Neutrophil (primary cell): ENCODE measurements at regions not wholly inside any gene's neighbourhood (a gene's known extent, or its start where the extent isn't known, plus 50 kb on each side); places are given as distances from the start of the nearest gene placed in this dataset.
"Not testable (repeated sequence)": the region's sequence is repeated elsewhere in the genome, so short reads cannot be mapped to it uniquely, and the experiment has no call there.

ENCODE experiments used
- H3K27ac ChIP-seq: fragments of 200-600 bp; sonication (generic); 2 replicates; pipeline ENCODE4 v1.5.1; 2016; ENCODE audit warnings: mild to moderate bottlenecking, moderate library complexity
- H3K27me3 ChIP-seq: fragments of 200-600 bp; sonication (generic); 2 replicates; pipeline ENCODE4 v1.6.0; 2016; ENCODE audit warnings: mild to moderate bottlenecking
- H3K36me3 ChIP-seq: fragments of 200-600 bp; sonication (generic); 2 replicates; pipeline ENCODE4 v1.5.1; 2017
- H3K4me1 ChIP-seq, 2 experiments: fragments of 200-600 bp in 1 of 2; sonication (generic) in 1 of 2; 1 replicate in 1 of 2; 2 replicates in 1 of 2; pipeline versions ENCODE4 v1.5.1 to v1.6.1; 2013 to 2016; ENCODE audit warnings: low read depth in 1 of 2, low read length in 1 of 2, mild to moderate bottlenecking in 1 of 2, moderate library complexity in 1 of 2; ENCODE audit not compliant: control insufficient read depth in 1 of 2, insufficient read depth in 1 of 2
- H3K4me3 ChIP-seq, 2 experiments: fragments of 200-600 bp in 1 of 2; sonication (generic) in 1 of 2; 1 replicate in 1 of 2; 2 replicates in 1 of 2; pipeline ENCODE4 v1.5.1; 2013 to 2016; ENCODE audit warnings: low read depth in 1 of 2, low read length in 1 of 2, mild to moderate bottlenecking in 1 of 2, moderate library complexity in 1 of 2
- H3K9me3 ChIP-seq: fragments of 200-600 bp; sonication (generic); 2 replicates; pipeline ENCODE4 v1.5.1; 2016
- CTCF ChIP-seq: fragments of 200-600 bp; sonication (generic); IDR thresholded peaks from 2 replicates; pipeline ENCODE4 v1.5.1; 2016; ENCODE audit warnings: antibody characterized with exemption

DNA sequence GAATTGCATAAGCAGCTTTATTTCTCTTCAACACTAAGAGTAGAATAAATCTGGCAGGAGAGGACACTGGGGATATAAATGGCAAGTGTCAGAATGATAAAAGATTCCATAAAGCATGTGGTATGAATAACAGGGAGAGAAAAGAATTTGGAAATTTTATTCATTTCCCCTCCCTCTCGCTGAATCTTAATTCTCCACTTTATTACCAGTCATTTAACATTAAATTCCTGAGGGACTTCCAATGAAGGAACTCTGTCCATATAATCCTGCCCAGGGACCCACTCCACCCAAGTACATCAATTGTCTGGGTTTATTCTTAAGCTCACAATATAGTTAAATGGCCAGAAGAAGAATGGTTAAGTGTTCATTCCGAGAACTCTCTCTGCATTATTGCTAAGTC, 197.7 kb upstream of the MGAT5 start:
- Histone ChIP-seq H3K27me3 (no peaks in the 10 kb centered on the region), H3K36me3 (no peaks in the 10 kb centered on the region), H3K4me3 (no peak overlapping the region), H3K9me3 (no peaks in the 10 kb centered on the region), H3K27ac (no peak overlapping the region), H3K4me1 (no peaks in the 10 kb centered on the region)
- TF ChIP-seq CTCF: no peak

- not testable (repeated sequence) for H3K36me3 ChIP-seq, H3K27ac ChIP-seq, H3K9me3 ChIP-seq, H3K4me1 ChIP-seq, H3K4me3 ChIP-seq, H3K27me3 ChIP-seq
Observed at GRCh38 chr2:134061066-134061465, 192.8 kb upstream of the MGAT5 start.

DNA sequence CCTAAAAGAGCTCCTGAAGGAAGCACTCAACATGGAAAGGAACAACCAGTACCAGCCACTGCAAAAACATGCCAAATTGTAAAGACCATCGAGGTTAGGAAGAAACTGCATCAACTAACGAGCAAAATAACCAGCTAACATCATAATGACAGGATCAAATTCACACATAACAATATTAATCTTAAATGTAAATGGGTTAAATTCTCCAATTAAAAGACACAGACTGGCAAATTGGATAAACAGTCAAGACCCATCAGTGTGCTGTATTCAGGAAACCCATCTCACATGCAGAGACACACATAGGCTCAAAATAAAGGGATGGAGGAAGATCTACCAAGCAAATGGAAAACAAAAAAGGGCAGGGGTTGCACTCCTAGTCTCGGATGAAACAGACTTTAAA, 191.6 kb upstream of the MGAT5 start:
- H3K9me3 ChIP-seq, H3K27ac ChIP-seq, H3K36me3 ChIP-seq, H3K4me3 ChIP-seq, H3K4me1 ChIP-seq, H3K27me3 ChIP-seq: not testable (repeated sequence)

DNA sequence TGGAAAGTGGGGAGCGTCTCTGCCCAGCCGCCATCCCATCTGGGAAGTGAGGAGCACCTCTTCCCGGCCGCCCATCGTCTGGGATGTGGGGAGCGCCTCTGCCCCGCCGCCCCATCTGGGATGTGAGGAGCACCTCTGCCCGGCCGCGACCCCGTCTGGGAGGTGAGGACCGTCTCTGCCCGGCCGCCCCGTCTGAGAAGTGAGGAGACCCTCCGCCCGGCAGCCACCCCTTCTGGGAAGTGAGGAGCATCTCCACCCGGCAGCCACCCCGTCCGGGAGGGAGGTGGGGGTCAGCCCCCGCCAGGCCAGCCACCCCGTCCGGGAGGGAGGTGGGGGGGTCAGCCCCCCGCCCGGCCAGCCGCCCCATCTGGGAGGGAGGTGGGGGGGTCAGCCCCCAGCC, 190.0 kb upstream of the MGAT5 start:
- not testable (repeated sequence) for H3K9me3 ChIP-seq, H3K27ac ChIP-seq, H3K4me1 ChIP-seq, H3K4me3 ChIP-seq, H3K36me3 ChIP-seq, H3K27me3 ChIP-seq

DNA sequence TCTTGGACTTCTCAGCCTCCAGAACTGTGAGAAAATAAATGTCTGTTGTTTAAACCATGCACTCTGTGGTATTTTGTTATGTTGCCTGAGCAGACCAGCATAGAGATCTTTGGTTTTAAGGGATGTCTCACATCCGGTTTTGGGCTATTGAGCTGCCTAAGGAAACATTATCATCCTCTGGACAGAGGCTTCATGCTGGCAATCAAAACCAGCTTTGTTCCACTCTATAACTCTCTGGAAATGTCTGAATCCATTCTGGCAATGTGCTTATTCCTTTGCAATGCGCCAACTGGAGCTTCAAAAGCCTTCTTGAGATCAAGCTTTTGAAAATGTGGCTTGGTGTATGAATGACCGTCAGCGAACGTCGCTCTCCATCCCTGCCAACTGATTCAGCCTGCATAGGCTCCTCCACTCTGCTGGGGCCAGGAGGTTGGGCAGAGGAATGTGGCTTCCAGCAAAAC, 183.6 kb upstream of the MGAT5 start:
- no peak overlapping the region for H3K27ac ChIP-seq
- no peak for TF ChIP-seq CTCF
- no peak overlapping the region for H3K4me3 ChIP-seq
- no peaks in the 10 kb centered on the region for H3K9me3 ChIP-seq
- no peaks in the 10 kb centered on the region for H3K27me3 ChIP-seq
- H3K36me3 ChIP-seq: no peaks in the 10 kb centered on the region
- no peaks in the 10 kb centered on the region for H3K4me1 ChIP-seq

DNA sequence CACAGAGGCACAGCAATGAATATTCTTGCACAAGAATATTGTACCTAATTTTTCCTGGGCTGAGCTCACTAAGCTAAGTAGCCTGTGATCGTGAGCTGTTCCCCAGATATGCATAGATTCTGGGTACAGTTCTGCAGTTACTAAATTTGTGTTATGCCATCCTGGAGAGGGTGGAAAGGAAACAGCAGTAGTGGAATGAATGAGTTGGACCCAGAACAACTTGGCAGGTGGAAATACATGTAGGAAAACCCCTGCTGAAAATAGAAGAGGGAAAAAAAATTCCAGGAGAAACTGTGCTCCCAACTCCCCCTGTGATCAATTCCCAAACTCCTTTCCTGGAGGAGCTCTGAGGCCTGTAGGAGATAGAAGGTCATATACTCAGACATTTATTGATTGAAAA, 181.5 kb upstream of the MGAT5 start:
- Histone ChIP-seq H3K27me3 (no peaks in the 10 kb centered on the region), H3K4me3 (no peak overlapping the region), H3K9me3 (no peaks in the 10 kb centered on the region), H3K27ac (no peak overlapping the region), H3K4me1 (no peaks in the 10 kb centered on the region), H3K36me3 (no peaks in the 10 kb centered on the region)
- TF ChIP-seq CTCF: no peak

DNA sequence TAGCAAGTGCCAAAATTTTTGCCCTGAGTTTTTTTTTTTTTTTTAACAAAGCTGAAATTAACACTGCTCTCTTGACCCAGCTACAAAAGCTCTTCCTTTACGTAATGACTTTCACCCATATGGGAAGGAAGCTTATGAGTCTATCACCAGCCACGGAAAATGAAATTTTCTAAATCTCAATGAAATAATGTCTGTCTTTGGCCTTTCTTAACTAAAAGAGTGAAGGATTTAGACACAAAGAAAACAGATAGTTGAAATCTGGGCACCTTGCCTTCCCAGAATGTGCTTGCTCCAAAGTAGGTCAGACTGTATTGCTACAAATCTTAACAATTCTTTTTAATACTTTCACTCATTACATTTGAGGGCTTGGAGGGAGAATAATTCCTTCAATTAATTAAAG, 180.8 kb upstream of the MGAT5 start:
- H3K4me3 ChIP-seq: no peak overlapping the region
- TF ChIP-seq CTCF: no peak
- H3K9me3 ChIP-seq: no peaks in the 10 kb centered on the region
- H3K27me3 ChIP-seq: no peaks in the 10 kb centered on the region
- H3K36me3 ChIP-seq: no peaks in the 10 kb centered on the region
- H3K27ac ChIP-seq: no peak overlapping the region
- no peaks in the 10 kb centered on the region for H3K4me1 ChIP-seq
